ENCODE measurements at regions not wholly inside any gene's neighbourhood (a gene's known extent, or its start where the extent isn't known, plus 50 kb on each side); places are given as distances from the start of the nearest gene placed in this dataset.
"Not testable (repeated sequence)": the region's sequence is repeated elsewhere in the genome, so short reads cannot be mapped to it uniquely, and the experiment has no call there.

GRCh38 chr2:12020833-12021469 lies 274.5 kb downstream of the LPIN1 start:
- Mint-ChIP-seq H3K9me3 (peaks cover 10% of the 10 kb centered on the region), H3K4me3 (no peak overlapping the region), H3K36me3 (no peaks in the 10 kb centered on the region), H3K4me1 (ENCODE audit: unreplicated experiment) (no peaks in the 10 kb centered on the region), H3K27me3 (no peaks in the 10 kb centered on the region), H3K27ac (no peak overlapping the region)
- TF ChIP-seq CTCF (conservative IDR thresholded peaks at IDR 0.05), result no peak
- DNase-seq (ENCODE audit: extremely low spot score, unreplicated experiment), result no peak

DNA sequence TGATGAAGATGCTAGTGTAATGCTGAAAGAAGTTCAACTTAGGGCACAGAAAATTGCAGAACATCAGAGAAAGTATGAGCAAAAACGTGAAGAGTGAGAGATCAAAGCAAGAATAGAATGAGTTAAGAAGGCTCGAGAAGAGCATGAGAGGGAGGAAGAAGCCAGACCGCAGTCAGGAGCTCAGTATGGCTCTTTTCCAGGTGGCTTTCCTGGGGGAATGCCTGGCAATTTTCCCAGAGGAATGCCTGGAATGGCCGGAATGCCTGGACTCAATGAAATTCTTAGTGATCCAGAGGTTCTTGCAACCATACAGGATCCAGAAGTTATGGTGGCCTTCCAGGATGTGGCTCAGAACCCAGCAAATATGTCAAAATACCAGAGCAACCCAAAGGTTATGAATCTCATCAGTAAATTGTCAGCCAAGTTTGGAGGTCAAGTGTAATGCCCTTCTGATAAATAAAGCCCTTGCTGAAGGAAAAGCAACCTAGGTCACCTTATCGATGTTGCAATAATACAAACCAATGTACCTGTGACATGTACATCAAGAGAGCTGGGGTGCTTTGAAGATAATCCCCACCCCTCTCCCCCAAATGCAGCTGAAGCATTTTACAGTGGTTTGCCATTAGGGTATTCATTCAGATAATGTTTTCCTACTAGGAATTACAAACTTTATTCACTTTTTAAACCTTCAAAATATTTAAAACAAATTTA lies 277.9 kb downstream of the LPIN1 start:
- not testable (repeated sequence) for H3K4me3 Mint-ChIP-seq; H3K27ac Mint-ChIP-seq; H3K36me3 Mint-ChIP-seq; DNase-seq (ENCODE audit: extremely low spot score, unreplicated experiment); H3K4me1 Mint-ChIP-seq (ENCODE audit: unreplicated experiment); H3K27me3 Mint-ChIP-seq
- H3K9me3 Mint-ChIP-seq, result peaks cover 10% of the 10 kb centered on the region

- Mint-ChIP-seq H3K27ac (no peak overlapping the region), H3K4me1 (ENCODE audit: unreplicated experiment) (no peaks in the 10 kb centered on the region), H3K36me3 (no peaks in the 10 kb centered on the region), H3K27me3 (no peaks in the 10 kb centered on the region), H3K9me3 (no peaks in the 10 kb centered on the region), H3K4me3 (no peak overlapping the region)
- no peak for TF ChIP-seq CTCF (conservative IDR thresholded peaks at IDR 0.05)
- DNase-seq (ENCODE audit: extremely low spot score, unreplicated experiment), result no peak
Measured at GRCh38 chr2:12027136-12027535, 280.7 kb downstream of the LPIN1 start.

GRCh38 chr2:12031866-12032265 lies 285.4 kb downstream of the LPIN1 start:
- TF ChIP-seq CTCF (conservative IDR thresholded peaks at IDR 0.05), result no peak
- DNase-seq (ENCODE audit: extremely low spot score, unreplicated experiment), result no peak
- Mint-ChIP-seq H3K36me3 (peaks cover 3% of the 10 kb centered on the region), H3K4me3 (no peak overlapping the region), H3K27ac (no peak overlapping the region), H3K9me3 (peaks cover 10% of the 10 kb centered on the region), H3K4me1 (ENCODE audit: unreplicated experiment) (no peaks in the 10 kb centered on the region), H3K27me3 (peaks cover 3% of the 10 kb centered on the region)

GRCh38 chr2:12032398-12032797 lies 286.0 kb downstream of the LPIN1 start:
- no peak for DNase-seq (ENCODE audit: extremely low spot score, unreplicated experiment)
- no peak for TF ChIP-seq CTCF (conservative IDR thresholded peaks at IDR 0.05)
- H3K27ac Mint-ChIP-seq, result no peak overlapping the region
- H3K4me1 Mint-ChIP-seq (ENCODE audit: unreplicated experiment), result no peaks in the 10 kb centered on the region
- no peak overlapping the region for H3K4me3 Mint-ChIP-seq
- peaks cover 3% of the 10 kb centered on the region for H3K27me3 Mint-ChIP-seq
- peaks cover 10% of the 10 kb centered on the region for H3K9me3 Mint-ChIP-seq
- H3K36me3 Mint-ChIP-seq, result peaks cover 3% of the 10 kb centered on the region

- Mint-ChIP-seq H3K4me1 (ENCODE audit: unreplicated experiment) (no peaks in the 10 kb centered on the region), H3K4me3 (no peak overlapping the region), H3K27ac (no peak overlapping the region), H3K9me3 (peaks cover 10% of the 10 kb centered on the region), H3K27me3 (peaks cover 3% of the 10 kb centered on the region), H3K36me3 (peaks cover 3% of the 10 kb centered on the region)
- DNase-seq (ENCODE audit: extremely low spot score, unreplicated experiment), result no peak
- TF ChIP-seq CTCF (conservative IDR thresholded peaks at IDR 0.05), result no peak
Measured at GRCh38 chr2:12032975-12033374, 286.5 kb downstream of the LPIN1 start.
